OCI-LY7 (cell line): ENCODE measurements at regions not wholly inside any gene's neighbourhood (a gene's known extent, or its start where the extent isn't known, plus 50 kb on each side); places are given as distances from the start of the nearest gene placed in this dataset.

Experiments
- BruUV-seq: library from RNA; stranded (reverse); fragments of 400-500 nt; replicated peaks from 2 replicates; lab custom pipeline; 2021; lab: Mats Ljungman, UMichigan
- CTCF ChIA-PET: fragments of 300-600 bp; sonication (Branson Sonifier 250); formaldehyde crosslinking; loops from one replicate; lab custom pipeline; 2022; ENCODE audit warnings: antibody characterized with exemption; ENCODE audit not compliant: unreplicated experiment; lab: Charles Lee
- POLR2A ChIA-PET: fragments of 300-600 bp; sonication (Branson Sonifier 250); formaldehyde crosslinking; loops from one replicate; lab custom pipeline; 2022; ENCODE audit warnings: antibody characterized with exemption; lab: Charles Lee
- DNase-seq: peaks from one replicate; pipeline ENCODE4 v3.0.0-alpha.2; 2015; ENCODE audit warnings: low spot score
- H2AFZ ChIP-seq: fragments of 200-600 bp; sonication (generic), shearing (Covaris generic); 2 replicates; pipeline ENCODE4 v1.6.1; 2014; ENCODE audit warnings: mild to moderate bottlenecking, antibody characterized with exemption, low read length, moderate library complexity
- H3K27ac ChIP-seq: fragments of 200-600 bp; sonication (generic); 2 replicates; pipeline ENCODE4 v1.5.1; 2014; ENCODE audit warnings: mixed run types, low read depth, mild to moderate bottlenecking, moderate library complexity, low read length, inconsistent platforms; ENCODE audit not compliant: poor library complexity, severe bottlenecking
- H3K36me3 ChIP-seq: fragments of 200-600 bp; sonication (generic); 2 replicates; pipeline ENCODE4 v1.6.1; 2014; ENCODE audit warnings: mild to moderate bottlenecking, antibody characterized with exemption, low read length, moderate library complexity, mixed read lengths; ENCODE audit not compliant: insufficient read depth
- H3K4me1 ChIP-seq: fragments of 200-600 bp; sonication (generic); 2 replicates; pipeline ENCODE4 v1.5.1; 2014; ENCODE audit warnings: mild to moderate bottlenecking, low read length; ENCODE audit not compliant: insufficient read depth, poor library complexity, severe bottlenecking
- H3K4me2 ChIP-seq: fragments of 200-600 bp; sonication (generic); 2 replicates; pipeline ENCODE4 v1.6.1; 2014; ENCODE audit warnings: mild to moderate bottlenecking, low read length
- H3K4me3 ChIP-seq: fragments of 200-600 bp; sonication (generic); 2 replicates; pipeline ENCODE4 v1.5.1; 2014; ENCODE audit warnings: mild to moderate bottlenecking, low read depth, low read length; ENCODE audit not compliant: poor library complexity, severe bottlenecking
- H3K79me2 ChIP-seq: fragments of 200-600 bp; sonication (generic); 2 replicates; pipeline ENCODE4 v1.6.1; 2016; ENCODE audit warnings: low read depth, mild to moderate bottlenecking, low read length, moderate library complexity, mixed read lengths; ENCODE audit not compliant: insufficient read depth
- H3K9me2 ChIP-seq: fragments of 200-600 bp; sonication (generic); 2 replicates; pipeline ENCODE4 v1.6.1; 2016; ENCODE audit warnings: mild to moderate bottlenecking, low read length, mixed read lengths; ENCODE audit not compliant: insufficient read depth
- H3K9me3 ChIP-seq: fragments of 200-600 bp; sonication (generic); 2 replicates; pipeline ENCODE4 v1.6.1; 2014; ENCODE audit warnings: mild to moderate bottlenecking, mixed run types, low read length, mixed read lengths
- H4K20me1 ChIP-seq: fragments of 200-600 bp; sonication (generic); 2 replicates; pipeline ENCODE4 v1.6.1; 2014; ENCODE audit warnings: mild to moderate bottlenecking, antibody characterized with exemption, low read length, moderate library complexity, mixed read lengths; ENCODE audit not compliant: insufficient read depth
- EZH2phosphoT487 ChIP-seq: fragments of 200-600 bp; sonication (generic); IDR thresholded peaks from 2 replicates; pipeline ENCODE4 v1.6.1; 2018; ENCODE audit warnings: low read depth, borderline replicate concordance, mild to moderate bottlenecking, mixed run types, antibody characterized with exemption, low read length, moderate library complexity, mixed read lengths
- intact Hi-C: fragments of 100-400 bp; cut with micrococcal nuclease; formaldehyde crosslinking; loops from one replicate; pipeline ENCODE4 v1.10.0; 2022; ENCODE audit not compliant: unreplicated experiment
- TF ChIP-seq, protein P1 (sequence below): fragments of 200-600 bp; sonication (generic); conservative IDR thresholded peaks from 2 replicates; pipeline ENCODE4 v1.5.1; 2014; ENCODE audit warnings: mild to moderate bottlenecking, antibody characterized with exemption, low read length, moderate library complexity, mixed read lengths

DNA sequence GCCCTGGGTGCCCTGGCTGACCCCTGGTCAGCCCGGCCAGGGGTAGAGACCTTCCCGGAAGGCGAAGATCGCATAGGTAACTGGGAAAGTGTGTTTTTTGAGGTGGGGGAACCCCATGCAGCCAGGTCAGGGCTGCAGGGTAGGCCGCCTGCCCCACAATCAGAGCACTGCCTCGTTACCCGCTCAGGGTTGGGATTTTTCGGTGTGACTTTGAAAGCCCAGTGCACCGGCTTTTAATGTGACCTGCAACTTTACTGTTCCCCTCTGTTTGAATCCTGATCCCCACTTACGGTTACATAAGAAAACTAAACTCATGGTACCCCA, 239.2 kb upstream of the PLET1 start:
- POLR2A ChIA-PET = no interaction called here
- no peaks in the 10 kb centered on the region for H3K79me2 ChIP-seq
- H3K9me2 ChIP-seq = no peaks in the 10 kb centered on the region
- no peak overlapping the region for H2AFZ ChIP-seq
- TF ChIP-seq, protein P1, sequence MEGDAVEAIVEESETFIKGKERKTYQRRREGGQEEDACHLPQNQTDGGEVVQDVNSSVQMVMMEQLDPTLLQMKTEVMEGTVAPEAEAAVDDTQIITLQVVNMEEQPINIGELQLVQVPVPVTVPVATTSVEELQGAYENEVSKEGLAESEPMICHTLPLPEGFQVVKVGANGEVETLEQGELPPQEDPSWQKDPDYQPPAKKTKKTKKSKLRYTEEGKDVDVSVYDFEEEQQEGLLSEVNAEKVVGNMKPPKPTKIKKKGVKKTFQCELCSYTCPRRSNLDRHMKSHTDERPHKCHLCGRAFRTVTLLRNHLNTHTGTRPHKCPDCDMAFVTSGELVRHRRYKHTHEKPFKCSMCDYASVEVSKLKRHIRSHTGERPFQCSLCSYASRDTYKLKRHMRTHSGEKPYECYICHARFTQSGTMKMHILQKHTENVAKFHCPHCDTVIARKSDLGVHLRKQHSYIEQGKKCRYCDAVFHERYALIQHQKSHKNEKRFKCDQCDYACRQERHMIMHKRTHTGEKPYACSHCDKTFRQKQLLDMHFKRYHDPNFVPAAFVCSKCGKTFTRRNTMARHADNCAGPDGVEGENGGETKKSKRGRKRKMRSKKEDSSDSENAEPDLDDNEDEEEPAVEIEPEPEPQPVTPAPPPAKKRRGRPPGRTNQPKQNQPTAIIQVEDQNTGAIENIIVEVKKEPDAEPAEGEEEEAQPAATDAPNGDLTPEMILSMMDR = no peak
- no peak for TF ChIP-seq EZH2phosphoT487
- no peaks in the 10 kb centered on the region for H3K36me3 ChIP-seq
- no peak overlapping the region for H3K27ac ChIP-seq
- no peaks in the 10 kb centered on the region for H4K20me1 ChIP-seq
- no TSS peak for BruUV-seq
- H3K9me3 ChIP-seq = no peaks in the 10 kb centered on the region
- H3K4me1 ChIP-seq = no peaks in the 10 kb centered on the region
- CTCF ChIA-PET = no interaction called here
- H3K4me2 ChIP-seq = no peak overlapping the region
- H3K4me3 ChIP-seq = no peak overlapping the region
- no peak for DNase-seq
- intact Hi-C loops = no loop called here

DNA sequence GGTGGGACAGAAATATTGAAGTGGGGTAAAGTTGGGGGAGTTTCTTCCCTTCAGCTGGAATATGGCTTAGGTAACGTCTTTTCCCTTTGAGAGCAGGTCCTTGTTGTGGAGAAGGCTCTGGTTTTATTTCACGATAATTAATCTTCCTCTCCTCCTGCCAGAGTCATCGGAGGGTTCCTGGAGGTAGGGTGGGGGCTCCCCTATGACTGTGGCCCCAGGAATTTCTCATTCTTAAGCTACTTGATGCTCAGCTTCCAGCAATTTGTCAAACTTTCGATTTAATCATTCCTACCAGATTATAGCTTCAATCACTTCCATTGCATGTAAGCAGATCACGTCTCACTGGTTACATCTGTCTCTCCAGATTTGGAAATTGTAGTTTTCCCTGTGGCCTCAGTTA, 242.8 kb upstream of the PLET1 start:
- Histone ChIP-seq H3K4me3 (no peak overlapping the region), H3K4me1 (no peaks in the 10 kb centered on the region), H3K27ac (no peak overlapping the region), H3K9me3 (no peaks in the 10 kb centered on the region), H3K9me2 (no peaks in the 10 kb centered on the region), H3K79me2 (no peaks in the 10 kb centered on the region), H4K20me1 (no peaks in the 10 kb centered on the region), H3K4me2 (no peak overlapping the region), H2AFZ (no peak overlapping the region), H3K36me3 (no peaks in the 10 kb centered on the region)
- ChIA-PET CTCF (no interaction called here), POLR2A (no interaction called here)
- TF ChIP-seq, protein P1 = no peak
- TF ChIP-seq EZH2phosphoT487 = no peak
- BruUV-seq = no TSS peak
- intact Hi-C loops = no loop called here
- DNase-seq = no peak

GRCh38 chr11:112504056-112504455, 243.4 kb upstream of the PLET1 start:
- BruUV-seq = no TSS peak
- no peak overlapping the region for H3K4me3 ChIP-seq
- H3K36me3 ChIP-seq = no peaks in the 10 kb centered on the region
- no peaks in the 10 kb centered on the region for H3K79me2 ChIP-seq
- no peaks in the 10 kb centered on the region for H3K9me2 ChIP-seq
- ChIA-PET CTCF (no interaction called here), POLR2A (no interaction called here)
- TF ChIP-seq, protein P1 = no peak
- no peak for TF ChIP-seq EZH2phosphoT487
- intact Hi-C loops = no loop called here
- H3K4me1 ChIP-seq = no peaks in the 10 kb centered on the region
- no peak overlapping the region for H2AFZ ChIP-seq
- no peak overlapping the region for H3K4me2 ChIP-seq
- H4K20me1 ChIP-seq = no peaks in the 10 kb centered on the region
- H3K9me3 ChIP-seq = no peaks in the 10 kb centered on the region
- DNase-seq = no peak
- H3K27ac ChIP-seq = no peak overlapping the region
